HG03159 (cell line): ENCODE measurements at regions not wholly inside any gene's neighbourhood (a gene's known extent, or its start where the extent isn't known, plus 50 kb on each side); places are given as distances from the start of the nearest gene placed in this dataset.
"Not testable (repeated sequence)": the region's sequence is repeated elsewhere in the genome, so short reads cannot be mapped to it uniquely, and the experiment has no call there.

Experiments
- ATAC-seq: cut with Tn5 transposase; IDR thresholded peaks from one replicate; pipeline ENCODE4 v1.9.1; 2021; ENCODE audit warnings: mild to moderate bottlenecking, moderate library complexity; ENCODE audit not compliant: unreplicated experiment

GRCh38 chrX:150051096-150051495 is 112.8 kb upstream of the EOLA2 start:
- ATAC-seq = no peak

GRCh38 chrX:150052226-150052625 is 113.9 kb upstream of the EOLA2 start:
- ATAC-seq = no peak

GRCh38 chrX:150058728-150059127 is 120.4 kb upstream of the EOLA2 start:
- no peak for ATAC-seq

GRCh38 chrX:150060406-150060805 is 122.1 kb upstream of the EOLA2 start:
- no peak for ATAC-seq

GRCh38 chrX:150062292-150063137 is 124.2 kb upstream of the EOLA2 start:
- no peak for ATAC-seq

- ATAC-seq = no peak
Observed at GRCh38 chrX:150063138-150063518, 124.8 kb upstream of the EOLA2 start.

GRCh38 chrX:150063674-150064073 is 125.4 kb upstream of the EOLA2 start:
- ATAC-seq = no peak

- no peak for ATAC-seq
Observed at GRCh38 chrX:150074175-150074574, 135.9 kb upstream of the EOLA2 start.

- ATAC-seq = no peak
Observed at GRCh38 chrX:150080497-150080896, 142.2 kb upstream of the EOLA2 start.

- no peak for ATAC-seq
Observed at GRCh38 chrX:150081076-150081475, 142.8 kb upstream of the EOLA2 start.

- ATAC-seq = no peak
Observed at GRCh38 chrX:150084496-150085229, 146.4 kb upstream of the EOLA2 start.

GRCh38 chrX:150085881-150086280 is 147.6 kb upstream of the EOLA2 start:
- ATAC-seq = no peak

- no peak for ATAC-seq
Observed at GRCh38 chrX:150086371-150086770, 148.1 kb upstream of the EOLA2 start.

GRCh38 chrX:150087612-150088011 is 149.3 kb upstream of the EOLA2 start:
- ATAC-seq = no peak

- no peak for ATAC-seq
Observed at GRCh38 chrX:150088042-150088441, 149.8 kb upstream of the EOLA2 start.

- ATAC-seq = no peak
Observed at GRCh38 chrX:150088766-150089518, 150.7 kb upstream of the EOLA2 start.

GRCh38 chrX:150091300-150091699 is 153.0 kb upstream of the EOLA2 start:
- not testable (repeated sequence) for ATAC-seq

- no peak for ATAC-seq
Observed at GRCh38 chrX:150092549-150092948, 154.3 kb upstream of the EOLA2 start.

GRCh38 chrX:150094375-150094774 is 156.1 kb upstream of the EOLA2 start:
- ATAC-seq = no peak

- ATAC-seq = no peak
Observed at GRCh38 chrX:150094996-150095395, 156.7 kb upstream of the EOLA2 start.

GRCh38 chrX:150099316-150099715 is 161.0 kb upstream of the EOLA2 start:
- no peak for ATAC-seq

GRCh38 chrX:150100261-150100660 is 162.0 kb upstream of the EOLA2 start:
- no peak for ATAC-seq
